Breast epithelium (tissue), 4 donors: ENCODE measurements at regions not wholly inside any gene's neighbourhood (a gene's known extent, or its start where the extent isn't known, plus 50 kb on each side); places are given as distances from the start of the nearest gene placed in this dataset.

ENCODE experiments used
- DNase-seq, 2 donors: peaks; one replicate each; pipeline ENCODE4 v3.0.0-alpha.2; 2019; ENCODE audit warnings: low spot score in 2 of 2
- H3K27ac ChIP-seq, 2 donors: fragments of 200-600 bp; sonication (generic) in 1 of 2; one replicate each; pipeline ENCODE4 v1.5.1; 2016 to 2019; ENCODE audit warnings: mild to moderate bottlenecking in 1 of 2
- H3K27me3 ChIP-seq, 2 donors: fragments of 200-600 bp; sonication (generic) in 1 of 2; one replicate each; pipeline versions ENCODE4 v1.5.1 to v1.6.0; 2017 to 2019; ENCODE audit warnings: control low read depth in 1 of 2, mild to moderate bottlenecking in 1 of 2
- H3K36me3 ChIP-seq: fragments of 200-600 bp; one replicate; pipeline ENCODE4 v1.5.1; 2019
- H3K4me1 ChIP-seq, 2 donors: fragments of 200-600 bp; sonication (generic); one replicate each; pipeline ENCODE4 v1.5.1; 2016 to 2019; ENCODE audit warnings: control low read depth in 1 of 2
- H3K4me3 ChIP-seq, 3 donors: fragments of 200-600 bp; sonication (generic); 1 replicate in 2 of 3; 2 replicates in 1 of 3; pipeline ENCODE4 v1.5.1; 2016 to 2019; ENCODE audit warnings: mild to moderate bottlenecking in 3 of 3, moderate library complexity in 2 of 3
- H3K9me3 ChIP-seq, 2 donors: fragments of 200-600 bp; sonication (generic) in 1 of 2; one replicate each; pipeline ENCODE4 v1.5.1; 2016 to 2019; ENCODE audit warnings: control low read depth in 1 of 2
- POLR2A ChIP-seq: fragments of 450-650 bp; IDR thresholded peaks from one replicate; pipeline ENCODE4 v1.6.1; 2016; ENCODE audit warnings: antibody characterized with exemption, mild to moderate bottlenecking, moderate library complexity
- POLR2AphosphoS5 ChIP-seq, 3 donors: sonication (generic); formaldehyde crosslinking; IDR thresholded peaks; one replicate each; pipeline ENCODE4 v1.6.1; 2017; ENCODE audit warnings: antibody characterized with exemption in 3 of 3
- intact Hi-C: fragments of 100-400 bp; cut with DNase I; formaldehyde crosslinking; loops from one replicate; pipeline ENCODE4 v1.15.1; 2023; ENCODE audit warnings: low total_unique reads
- TF ChIP-seq, protein P1 (sequence below), 3 donors: fragments of 450-650 bp; IDR thresholded peaks; one replicate each; pipeline ENCODE4 v1.5.1; 2016 to 2017; ENCODE audit warnings: antibody characterized with exemption in 3 of 3, mild to moderate bottlenecking in 3 of 3, moderate library complexity in 3 of 3

DNA sequence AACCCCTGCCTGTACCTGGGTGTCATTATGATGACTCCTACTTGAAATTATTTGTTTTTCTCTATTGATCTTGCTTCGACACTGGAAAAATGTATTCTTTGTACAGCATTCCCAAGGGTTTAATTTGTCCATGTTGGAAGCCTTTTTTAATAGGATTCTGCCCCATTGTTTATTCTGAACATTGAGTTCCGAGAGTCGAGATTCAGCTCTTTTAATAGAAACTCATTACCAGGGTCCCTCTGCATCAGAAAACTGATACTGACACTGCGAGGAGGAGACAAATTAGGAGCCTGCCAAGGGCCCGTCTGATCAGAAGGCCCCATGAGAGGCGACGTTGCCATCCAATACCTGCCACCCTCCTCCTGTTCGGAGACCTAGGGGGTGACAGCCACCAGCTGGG lies 260.5 kb upstream of the ZMIZ1 start:
- DNase-seq, result no peak
- Histone ChIP-seq H3K27ac (peak overlapping the region in 1 of 2 donors; percentile 12), H3K36me3 (no peaks in the 10 kb centered on the region), H3K9me3 (no peaks in the 10 kb centered on the region), H3K4me1 (no peaks in the 10 kb centered on the region), H3K4me3 (no peak overlapping the region), H3K27me3 (no peaks in the 10 kb centered on the region)
- TF ChIP-seq POLR2AphosphoS5 (IDR thresholded peaks at IDR 0.05), result no peak
- intact Hi-C loops, result no loop called here

DNA sequence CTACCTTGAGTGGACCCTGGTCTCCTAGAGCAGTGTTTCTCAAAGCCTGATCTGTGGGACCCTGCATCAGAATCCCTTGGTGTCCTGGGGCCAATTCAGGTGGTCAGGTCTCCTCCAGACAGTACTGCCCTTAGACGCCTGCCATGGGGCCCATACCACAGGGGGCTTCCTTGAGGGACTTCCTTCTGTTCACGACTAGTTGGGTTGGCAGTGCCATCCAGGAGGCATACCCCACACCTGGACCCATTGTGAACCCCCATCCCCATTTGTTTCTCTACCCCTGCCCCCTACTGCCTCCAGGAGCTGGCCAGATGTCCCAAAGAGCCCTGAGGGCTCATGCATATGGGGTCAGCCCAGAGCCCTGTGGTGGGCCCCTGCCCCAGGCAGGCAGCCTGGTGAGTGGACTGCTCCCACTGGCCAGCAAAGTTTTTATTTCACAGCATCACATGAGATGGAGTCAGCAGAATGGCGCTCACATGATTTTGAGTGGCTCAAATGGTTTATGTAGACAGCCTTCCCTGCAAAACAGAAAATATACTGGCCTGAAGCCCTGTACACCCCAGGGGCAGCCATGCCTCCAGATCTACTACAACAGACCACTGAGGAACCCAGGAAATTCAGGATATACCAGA lies 259.9 kb upstream of the ZMIZ1 start:
- no peak for DNase-seq
- peak overlapping the region in 1 of 2 donors; percentile 12 for H3K27ac ChIP-seq
- intact Hi-C loops, result no loop called here
- no peak for TF ChIP-seq POLR2AphosphoS5 (IDR thresholded peaks at IDR 0.05)
- TF ChIP-seq, protein P1, sequence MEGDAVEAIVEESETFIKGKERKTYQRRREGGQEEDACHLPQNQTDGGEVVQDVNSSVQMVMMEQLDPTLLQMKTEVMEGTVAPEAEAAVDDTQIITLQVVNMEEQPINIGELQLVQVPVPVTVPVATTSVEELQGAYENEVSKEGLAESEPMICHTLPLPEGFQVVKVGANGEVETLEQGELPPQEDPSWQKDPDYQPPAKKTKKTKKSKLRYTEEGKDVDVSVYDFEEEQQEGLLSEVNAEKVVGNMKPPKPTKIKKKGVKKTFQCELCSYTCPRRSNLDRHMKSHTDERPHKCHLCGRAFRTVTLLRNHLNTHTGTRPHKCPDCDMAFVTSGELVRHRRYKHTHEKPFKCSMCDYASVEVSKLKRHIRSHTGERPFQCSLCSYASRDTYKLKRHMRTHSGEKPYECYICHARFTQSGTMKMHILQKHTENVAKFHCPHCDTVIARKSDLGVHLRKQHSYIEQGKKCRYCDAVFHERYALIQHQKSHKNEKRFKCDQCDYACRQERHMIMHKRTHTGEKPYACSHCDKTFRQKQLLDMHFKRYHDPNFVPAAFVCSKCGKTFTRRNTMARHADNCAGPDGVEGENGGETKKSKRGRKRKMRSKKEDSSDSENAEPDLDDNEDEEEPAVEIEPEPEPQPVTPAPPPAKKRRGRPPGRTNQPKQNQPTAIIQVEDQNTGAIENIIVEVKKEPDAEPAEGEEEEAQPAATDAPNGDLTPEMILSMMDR (IDR thresholded peaks at IDR 0.05), result no peak
- no peak for TF ChIP-seq POLR2A
- H3K4me1 ChIP-seq, result no peaks in the 10 kb centered on the region
- H3K36me3 ChIP-seq, result no peaks in the 10 kb centered on the region
- no peak overlapping the region for H3K4me3 ChIP-seq
- no peaks in the 10 kb centered on the region for H3K9me3 ChIP-seq
- H3K27me3 ChIP-seq, result no peaks in the 10 kb centered on the region

DNA sequence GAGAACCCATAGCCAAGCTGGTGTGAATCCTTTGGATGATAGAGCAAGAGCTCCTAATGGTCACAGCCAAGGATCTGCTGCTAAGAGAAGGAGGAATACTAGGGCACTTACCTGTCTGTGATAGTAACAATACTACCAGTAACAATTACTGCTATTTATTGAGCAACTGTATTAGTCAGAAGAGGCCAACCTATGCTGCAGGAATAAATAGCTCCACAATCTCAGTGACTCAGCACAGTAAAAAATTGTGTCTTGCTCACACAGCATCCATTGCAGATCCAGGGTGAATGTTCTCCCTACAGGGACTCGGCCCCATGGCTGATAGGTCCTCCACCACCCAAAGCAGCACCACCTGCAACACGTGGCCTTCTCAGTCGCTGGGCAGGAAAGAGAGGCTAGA lies 257.6 kb upstream of the ZMIZ1 start:
- H3K4me1 ChIP-seq, result no peaks in the 10 kb centered on the region
- no peak overlapping the region for H3K4me3 ChIP-seq
- TF ChIP-seq POLR2A, result no peak
- no peaks in the 10 kb centered on the region for H3K36me3 ChIP-seq
- no peaks in the 10 kb centered on the region for H3K9me3 ChIP-seq
- no peak overlapping the region for H3K27ac ChIP-seq
- H3K27me3 ChIP-seq, result no peaks in the 10 kb centered on the region
- DNase-seq, result no peak
- intact Hi-C loops, result no loop called here

DNA sequence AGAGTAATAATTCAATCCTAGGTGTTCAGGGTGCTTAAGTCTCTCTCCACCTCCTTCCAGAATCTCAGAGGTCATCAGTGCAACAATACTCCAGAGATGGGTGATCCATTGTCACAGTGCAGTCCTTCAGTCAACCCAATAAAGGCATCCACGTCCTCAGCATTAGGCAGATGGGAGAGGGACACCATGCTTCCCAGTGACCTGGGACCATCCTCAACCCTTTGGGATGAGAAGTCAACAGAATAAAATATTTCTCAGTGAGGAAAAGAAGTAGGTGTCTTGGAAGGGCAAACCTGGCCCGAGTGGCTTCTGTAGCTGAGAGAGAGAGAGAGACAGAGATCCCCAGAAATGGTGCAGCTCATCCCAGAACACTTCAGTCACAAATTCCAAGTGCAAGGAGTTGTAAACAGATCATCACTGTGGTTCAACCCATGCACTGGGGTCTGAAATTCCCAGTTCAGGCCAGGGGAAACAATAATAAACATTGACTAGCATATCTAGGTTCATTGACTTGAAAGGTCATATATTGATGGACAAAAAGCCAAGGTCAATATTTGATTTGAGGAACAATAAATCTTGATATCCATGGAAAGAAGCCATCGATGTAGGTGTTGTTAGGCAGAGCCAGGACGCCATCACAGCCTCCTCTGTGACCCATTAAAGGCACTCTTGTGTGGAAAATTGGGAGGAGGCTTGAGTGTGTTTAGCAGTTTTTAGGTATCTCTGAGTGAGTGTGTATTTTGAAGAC lies 256.0 kb upstream of the ZMIZ1 start:
- no peaks in the 10 kb centered on the region for H3K4me1 ChIP-seq
- DNase-seq, result no peak
- TF ChIP-seq POLR2AphosphoS5 (IDR thresholded peaks at IDR 0.05) (no peak), POLR2A (no peak)
- TF ChIP-seq, protein P1 (IDR thresholded peaks at IDR 0.05), result no peak
- intact Hi-C loops, result no loop called here
- no peaks in the 10 kb centered on the region for H3K36me3 ChIP-seq
- H3K4me3 ChIP-seq, result no peak overlapping the region
- no peak overlapping the region for H3K27ac ChIP-seq
- no peaks in the 10 kb centered on the region for H3K27me3 ChIP-seq
- H3K9me3 ChIP-seq, result no peaks in the 10 kb centered on the region

DNA sequence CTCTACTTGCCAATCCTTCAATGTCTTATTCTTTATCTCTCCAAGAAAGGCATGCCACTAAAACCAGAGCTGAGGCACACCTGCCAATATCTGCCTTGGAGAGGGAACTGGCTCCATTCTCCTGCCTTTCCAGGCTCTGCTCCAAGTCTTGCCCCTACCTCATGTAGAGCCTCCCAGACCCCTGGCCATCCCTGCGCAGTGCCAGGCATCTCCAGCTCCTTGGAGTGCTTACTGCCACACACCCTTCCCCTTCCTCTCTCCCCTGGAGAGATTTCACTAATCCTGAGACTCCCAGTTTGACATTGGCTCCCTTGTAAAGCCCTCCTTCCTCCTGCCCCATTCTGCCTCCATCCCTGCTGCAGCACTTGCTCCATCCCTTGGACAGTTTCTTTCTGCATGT lies 255.2 kb upstream of the ZMIZ1 start:
- Histone ChIP-seq H3K27ac (no peak overlapping the region), H3K36me3 (no peaks in the 10 kb centered on the region), H3K9me3 (no peaks in the 10 kb centered on the region), H3K4me3 (no peak overlapping the region), H3K27me3 (no peaks in the 10 kb centered on the region), H3K4me1 (no peaks in the 10 kb centered on the region)
- no peak for DNase-seq
- TF ChIP-seq POLR2AphosphoS5 (IDR thresholded peaks at IDR 0.05) (no peak), POLR2A (no peak)
- TF ChIP-seq, protein P1 (IDR thresholded peaks at IDR 0.05), result no peak
- intact Hi-C loops, result no loop called here

DNA sequence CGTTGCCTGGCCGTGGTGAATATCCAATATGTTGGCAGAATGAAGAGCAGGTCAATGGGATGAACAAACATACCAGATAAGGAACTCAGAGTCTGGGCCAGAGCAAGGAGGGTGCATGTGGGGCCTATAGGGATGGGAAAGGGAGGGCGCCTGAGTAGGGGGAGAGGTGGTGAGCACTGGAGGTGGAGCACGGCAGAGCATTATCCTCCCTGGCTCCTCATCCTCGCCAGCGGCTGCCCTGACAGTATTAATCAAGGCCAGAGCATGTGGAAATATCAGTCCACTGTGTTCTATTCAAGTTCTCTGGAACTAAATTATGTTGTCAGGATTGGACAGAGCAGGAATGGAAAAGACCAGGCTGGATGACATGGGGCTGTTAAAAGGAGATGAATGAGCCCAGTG lies 254.8 kb upstream of the ZMIZ1 start:
- H3K27me3 ChIP-seq, result no peaks in the 10 kb centered on the region
- H3K4me1 ChIP-seq, result no peaks in the 10 kb centered on the region
- DNase-seq, result no peak
- no peak overlapping the region for H3K27ac ChIP-seq
- intact Hi-C loops, result no loop called here
- no peaks in the 10 kb centered on the region for H3K9me3 ChIP-seq
- no peaks in the 10 kb centered on the region for H3K36me3 ChIP-seq
- TF ChIP-seq POLR2A (no peak), POLR2AphosphoS5 (IDR thresholded peaks at IDR 0.05) (no peak)
- TF ChIP-seq, protein P1 (IDR thresholded peaks at IDR 0.05), result no peak
- H3K4me3 ChIP-seq, result no peak overlapping the region
